WTC11 (cell line): ENCODE measurements at regions not wholly inside any gene's neighbourhood (a gene's known extent, or its start where the extent isn't known, plus 50 kb on each side); places are given as distances from the start of the nearest gene placed in this dataset.
A peak's percentile ranks its signal among the peaks of the same experiment; 100 is the strongest.

Source experiments
- ATAC-seq: fragments of 200-7000 bp; cut with Tn5 transposase; 2 replicates; pipeline ENCODE4 v1.10.0; 2021; ENCODE audit warnings: mild to moderate bottlenecking, moderate library complexity
- CTCF ChIA-PET: fragments of 300-600 bp; sonication (Branson Sonifier 250); formaldehyde crosslinking; loops from one replicate; lab custom pipeline; 2021; ENCODE audit warnings: antibody characterized with exemption; lab: Charles Lee
- POLR2A ChIA-PET: fragments of 350-600 bp; sonication (Branson Sonifier 250); formaldehyde crosslinking; loops from one replicate; lab custom pipeline; 2021; ENCODE audit warnings: antibody characterized with exemption; lab: Charles Lee
- DNase-seq: peaks from one replicate; pipeline ENCODE4 v3.0.0; 2021; ENCODE audit warnings: low spot score
- H3K27ac Mint-ChIP-seq: 2 replicates; pipeline ENCODE4 v1.8.0; 2021; ENCODE audit warnings: mixed read lengths
- H3K27me3 Mint-ChIP-seq: 2 replicates; pipeline ENCODE4 v1.8.0; 2021; ENCODE audit warnings: low read depth, mild to moderate bottlenecking, moderate library complexity, mixed read lengths
- H3K36me3 Mint-ChIP-seq: 2 replicates; pipeline ENCODE4 v1.8.0; 2021; ENCODE audit warnings: mixed read lengths
- H3K4me1 Mint-ChIP-seq: 2 replicates; pipeline ENCODE4 v1.8.0; 2022; ENCODE audit warnings: mixed read lengths
- H3K4me3 Mint-ChIP-seq: 2 replicates; pipeline ENCODE4 v1.8.0; 2021; ENCODE audit warnings: mild to moderate bottlenecking, moderate library complexity, mixed read lengths
- H3K9me3 Mint-ChIP-seq: 2 replicates; pipeline ENCODE4 v1.8.0; 2021; ENCODE audit warnings: mixed read lengths
- CBFB ChIP-seq: sonication (generic); formaldehyde crosslinking; IDR thresholded peaks from 2 replicates; pipeline ENCODE4 v1.8.1; 2022; ENCODE audit warnings: mild to moderate bottlenecking, low read depth, missing genetic modification reagents
- CREB1 ChIP-seq: sonication (generic); formaldehyde crosslinking; IDR thresholded peaks from 2 replicates; pipeline ENCODE4 v1.8.0; 2023; ENCODE audit warnings: mild to moderate bottlenecking, missing genetic modification reagents
- E2F1 ChIP-seq: sonication (generic); formaldehyde crosslinking; IDR thresholded peaks from 2 replicates; pipeline ENCODE4 v1.8.0; 2022; ENCODE audit warnings: mild to moderate bottlenecking, missing genetic modification reagents
- EMX1 ChIP-seq: fragments of 250-450 bp; sonication (Bioruptor Pico); IDR thresholded peaks from 2 replicates; pipeline ENCODE4 v1.8.0; 2021; ENCODE audit warnings: mild to moderate bottlenecking
- ESRRA ChIP-seq: sonication (generic); formaldehyde crosslinking; IDR thresholded peaks from 2 replicates; pipeline ENCODE4 v1.8.1; 2022; ENCODE audit warnings: mild to moderate bottlenecking, missing genetic modification reagents, borderline replicate concordance
- GABPB1 ChIP-seq: sonication (generic); formaldehyde crosslinking; IDR thresholded peaks from 2 replicates; pipeline ENCODE4 v1.8.1; 2023; ENCODE audit warnings: mild to moderate bottlenecking, missing genetic modification reagents
- IRF2 ChIP-seq: sonication (generic); formaldehyde crosslinking; IDR thresholded peaks from 2 replicates; pipeline ENCODE4 v1.8.0; 2022; ENCODE audit warnings: low read depth, missing genetic modification reagents, borderline replicate concordance
- JAZF1 ChIP-seq: fragments of 250-450 bp; sonication (Bioruptor Pico); IDR thresholded peaks from 2 replicates; pipeline ENCODE4 v1.9.0; 2021; ENCODE audit warnings: moderate library complexity, mild to moderate bottlenecking, inconsistent platforms
- KAT7 ChIP-seq: sonication (generic); formaldehyde crosslinking; IDR thresholded peaks from 2 replicates; pipeline ENCODE4 v1.8.1; 2023; ENCODE audit warnings: missing genetic modification reagents, mild to moderate bottlenecking, borderline replicate concordance
- NFATC4 ChIP-seq: fragments of 250-450 bp; sonication (Bioruptor Pico); IDR thresholded peaks from 2 replicates; pipeline ENCODE4 v1.9.0; 2021; ENCODE audit warnings: mild to moderate bottlenecking
- RELA ChIP-seq: sonication (generic); formaldehyde crosslinking; IDR thresholded peaks from 2 replicates; pipeline ENCODE4 v1.8.1; 2022; ENCODE audit warnings: missing genetic modification reagents, mild to moderate bottlenecking, borderline replicate concordance
- SP1 ChIP-seq: sonication (generic); formaldehyde crosslinking; conservative IDR thresholded peaks from 2 replicates; pipeline ENCODE4 v1.8.1; 2022; ENCODE audit warnings: missing genetic modification reagents
- TCF7 ChIP-seq: sonication (generic); formaldehyde crosslinking; IDR thresholded peaks from 2 replicates; pipeline ENCODE4 v1.8.0; 2022; ENCODE audit warnings: mild to moderate bottlenecking, low read depth, missing genetic modification reagents, moderate library complexity
- ZBTB21 ChIP-seq: sonication (generic); formaldehyde crosslinking; IDR thresholded peaks from 2 replicates; pipeline ENCODE4 v1.8.1; 2023; ENCODE audit warnings: mild to moderate bottlenecking, missing genetic modification reagents, borderline replicate concordance
- ZMAT4 ChIP-seq: fragments of 250-450 bp; sonication (Bioruptor Pico); IDR thresholded peaks from 2 replicates; pipeline ENCODE4 v1.9.0; 2021; ENCODE audit warnings: mild to moderate bottlenecking
- ZNF121 ChIP-seq: sonication (generic); formaldehyde crosslinking; IDR thresholded peaks from 2 replicates; pipeline ENCODE4 v1.8.0; 2023; ENCODE audit warnings: missing genetic modification reagents
- ZNF263 ChIP-seq: sonication (generic); formaldehyde crosslinking; IDR thresholded peaks from 2 replicates; pipeline ENCODE4 v1.8.1; 2022; ENCODE audit warnings: low read depth, mild to moderate bottlenecking, moderate library complexity, missing genetic modification reagents
- TF ChIP-seq, protein P1 (sequence below): fragments of 250-450 bp; sonication (Bioruptor Pico); IDR thresholded peaks from 2 replicates; pipeline ENCODE4 v1.9.0; 2021; ENCODE audit warnings: mild to moderate bottlenecking, borderline replicate concordance
- TF ChIP-seq, protein P2 (sequence below): sonication (generic); formaldehyde crosslinking; IDR thresholded peaks from 2 replicates; pipeline ENCODE4 v1.8.1; 2022; ENCODE audit warnings: missing genetic modification reagents, borderline replicate concordance
- TF ChIP-seq, protein P3 (sequence below): sonication (generic); formaldehyde crosslinking; IDR thresholded peaks from 2 replicates; pipeline ENCODE4 v1.8.0; 2022; ENCODE audit warnings: mild to moderate bottlenecking, missing genetic modification reagents
- TF ChIP-seq, protein P4 (sequence below): sonication (generic); formaldehyde crosslinking; IDR thresholded peaks from 2 replicates; pipeline ENCODE4 v1.8.1; 2023; ENCODE audit warnings: mild to moderate bottlenecking, missing genetic modification reagents

GRCh38 chr4:154140869-154141268 lies 350.7 kb downstream of the DCHS2 start:
- Mint-ChIP-seq H3K36me3 (no peaks in the 10 kb centered on the region), H3K4me1 (peaks cover 33% of the 10 kb centered on the region), H3K4me3 (no peak overlapping the region), H3K27me3 (no peaks in the 10 kb centered on the region), H3K27ac (no peak overlapping the region), H3K9me3 (0 out of 2 replicates have a peak, but pooled peaks cover 6% of the 10 kb centered on the region)
- DNase-seq: no peak
- TF ChIP-seq CREB1: no peak
- TF ChIP-seq JAZF1: no peak
- TF ChIP-seq, protein P1, sequence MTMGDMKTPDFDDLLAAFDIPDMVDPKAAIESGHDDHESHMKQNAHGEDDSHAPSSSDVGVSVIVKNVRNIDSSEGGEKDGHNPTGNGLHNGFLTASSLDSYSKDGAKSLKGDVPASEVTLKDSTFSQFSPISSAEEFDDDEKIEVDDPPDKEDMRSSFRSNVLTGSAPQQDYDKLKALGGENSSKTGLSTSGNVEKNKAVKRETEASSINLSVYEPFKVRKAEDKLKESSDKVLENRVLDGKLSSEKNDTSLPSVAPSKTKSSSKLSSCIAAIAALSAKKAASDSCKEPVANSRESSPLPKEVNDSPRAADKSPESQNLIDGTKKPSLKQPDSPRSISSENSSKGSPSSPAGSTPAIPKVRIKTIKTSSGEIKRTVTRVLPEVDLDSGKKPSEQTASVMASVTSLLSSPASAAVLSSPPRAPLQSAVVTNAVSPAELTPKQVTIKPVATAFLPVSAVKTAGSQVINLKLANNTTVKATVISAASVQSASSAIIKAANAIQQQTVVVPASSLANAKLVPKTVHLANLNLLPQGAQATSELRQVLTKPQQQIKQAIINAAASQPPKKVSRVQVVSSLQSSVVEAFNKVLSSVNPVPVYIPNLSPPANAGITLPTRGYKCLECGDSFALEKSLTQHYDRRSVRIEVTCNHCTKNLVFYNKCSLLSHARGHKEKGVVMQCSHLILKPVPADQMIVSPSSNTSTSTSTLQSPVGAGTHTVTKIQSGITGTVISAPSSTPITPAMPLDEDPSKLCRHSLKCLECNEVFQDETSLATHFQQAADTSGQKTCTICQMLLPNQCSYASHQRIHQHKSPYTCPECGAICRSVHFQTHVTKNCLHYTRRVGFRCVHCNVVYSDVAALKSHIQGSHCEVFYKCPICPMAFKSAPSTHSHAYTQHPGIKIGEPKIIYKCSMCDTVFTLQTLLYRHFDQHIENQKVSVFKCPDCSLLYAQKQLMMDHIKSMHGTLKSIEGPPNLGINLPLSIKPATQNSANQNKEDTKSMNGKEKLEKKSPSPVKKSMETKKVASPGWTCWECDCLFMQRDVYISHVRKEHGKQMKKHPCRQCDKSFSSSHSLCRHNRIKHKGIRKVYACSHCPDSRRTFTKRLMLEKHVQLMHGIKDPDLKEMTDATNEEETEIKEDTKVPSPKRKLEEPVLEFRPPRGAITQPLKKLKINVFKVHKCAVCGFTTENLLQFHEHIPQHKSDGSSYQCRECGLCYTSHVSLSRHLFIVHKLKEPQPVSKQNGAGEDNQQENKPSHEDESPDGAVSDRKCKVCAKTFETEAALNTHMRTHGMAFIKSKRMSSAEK (CRISPR knock-in tag): no peak
- TF ChIP-seq ZNF263: no peak
- TF ChIP-seq GABPB1 (CRISPR knock-in tag): no peak
- no peak for TF ChIP-seq IRF2 (CRISPR knock-in tag)
- TF ChIP-seq NFATC4 (CRISPR knock-in tag): no peak
- TF ChIP-seq ZNF121 (CRISPR knock-in tag): no peak
- TF ChIP-seq KAT7: no peak
- TF ChIP-seq TCF7 (CRISPR knock-in tag): no peak
- TF ChIP-seq, protein P2, sequence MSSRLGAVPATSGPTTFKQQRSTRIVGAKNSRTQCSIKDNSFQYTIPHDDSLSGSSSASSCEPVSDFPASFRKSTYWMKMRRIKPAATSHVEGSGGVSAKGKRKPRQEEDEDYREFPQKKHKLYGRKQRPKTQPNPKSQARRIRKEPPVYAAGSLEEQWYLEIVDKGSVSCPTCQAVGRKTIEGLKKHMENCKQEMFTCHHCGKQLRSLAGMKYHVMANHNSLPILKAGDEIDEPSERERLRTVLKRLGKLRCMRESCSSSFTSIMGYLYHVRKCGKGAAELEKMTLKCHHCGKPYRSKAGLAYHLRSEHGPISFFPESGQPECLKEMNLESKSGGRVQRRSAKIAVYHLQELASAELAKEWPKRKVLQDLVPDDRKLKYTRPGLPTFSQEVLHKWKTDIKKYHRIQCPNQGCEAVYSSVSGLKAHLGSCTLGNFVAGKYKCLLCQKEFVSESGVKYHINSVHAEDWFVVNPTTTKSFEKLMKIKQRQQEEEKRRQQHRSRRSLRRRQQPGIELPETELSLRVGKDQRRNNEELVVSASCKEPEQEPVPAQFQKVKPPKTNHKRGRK (CRISPR knock-in tag): no peak
- TF ChIP-seq ZBTB21: no peak
- ChIA-PET CTCF (no interaction called here), POLR2A (no interaction called here)
- no peak for ATAC-seq

DNA sequence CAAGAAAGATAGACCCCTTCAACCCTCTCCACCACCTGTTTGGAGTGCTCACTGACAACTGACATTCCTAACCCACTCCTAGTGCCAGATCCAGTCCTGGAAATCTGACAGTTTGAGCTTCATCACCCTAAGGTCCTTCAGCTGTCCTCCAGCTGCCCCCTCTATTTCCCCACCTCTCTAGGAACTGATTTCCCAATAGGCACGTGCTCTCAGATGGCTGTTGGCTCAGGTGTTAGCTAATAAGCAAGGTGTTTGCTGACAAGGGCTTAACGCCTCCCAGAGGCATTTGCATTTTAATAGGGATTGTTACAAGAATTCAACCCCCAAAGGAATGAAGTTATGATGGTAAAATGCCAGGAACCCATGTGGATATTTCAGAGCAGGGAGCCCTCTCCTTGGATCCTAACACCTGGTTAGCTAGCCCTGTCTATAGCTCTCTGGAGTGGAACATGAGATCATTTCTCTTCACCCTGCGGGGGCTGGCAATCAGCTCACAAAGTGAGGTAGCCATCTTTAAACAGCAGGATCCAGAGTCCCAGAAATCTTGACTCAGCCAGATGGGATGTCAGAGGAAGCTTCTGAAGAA lies 348.5 kb upstream of the SFRP2 start:
- ATAC-seq: peak; percentile 70
- DNase-seq: no peak
- ChIA-PET CTCF (interaction anchor here (1.4 to 1.7 kb wide), 2 partner anchors 345 to 346 kb away, joined by 4 to 6 read pairs; no protein-coding TSS in a partner anchor), POLR2A (interaction anchor here (0.8 kb wide), 1 partner anchor 344 kb away, joined by 3 read pairs; no protein-coding TSS in a partner anchor)
- Mint-ChIP-seq H3K9me3 (peaks cover 12% of the 10 kb centered on the region), H3K27me3 (peaks cover 5% of the 10 kb centered on the region; the same call in 1 of the 2 replicates), H3K4me3 (0 out of 2 replicates have a peak overlapping the region, but pooled peaks have one; percentile 4), H3K27ac (peak overlapping the region; percentile 76; the same call in 1 of the 2 replicates), H3K4me1 (peaks cover 29% of the 10 kb centered on the region), H3K36me3 (no peaks in the 10 kb centered on the region)
- no peak for TF ChIP-seq ZMAT4 (CRISPR knock-in tag)
- no peak for TF ChIP-seq CBFB (CRISPR knock-in tag)
- peak; percentile 30; the same call in 1 of the 2 replicates for TF ChIP-seq SP1 (CRISPR knock-in tag)
- TF ChIP-seq, protein P1 (CRISPR knock-in tag): 0 out of 2 replicates have a peak, but pooled peaks have one; percentile 28
- no peak for TF ChIP-seq ESRRA (CRISPR knock-in tag)
- TF ChIP-seq EMX1 (CRISPR knock-in tag): no peak
- TF ChIP-seq E2F1 (CRISPR knock-in tag): 0 out of 2 replicates have a peak, but pooled peaks have one; percentile 21
- TF ChIP-seq, protein P3, sequence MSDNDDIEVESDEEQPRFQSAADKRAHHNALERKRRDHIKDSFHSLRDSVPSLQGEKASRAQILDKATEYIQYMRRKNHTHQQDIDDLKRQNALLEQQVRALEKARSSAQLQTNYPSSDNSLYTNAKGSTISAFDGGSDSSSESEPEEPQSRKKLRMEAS (CRISPR knock-in tag): peak; percentile 85
- TF ChIP-seq RELA (CRISPR knock-in tag): no peak
- TF ChIP-seq, protein P4, sequence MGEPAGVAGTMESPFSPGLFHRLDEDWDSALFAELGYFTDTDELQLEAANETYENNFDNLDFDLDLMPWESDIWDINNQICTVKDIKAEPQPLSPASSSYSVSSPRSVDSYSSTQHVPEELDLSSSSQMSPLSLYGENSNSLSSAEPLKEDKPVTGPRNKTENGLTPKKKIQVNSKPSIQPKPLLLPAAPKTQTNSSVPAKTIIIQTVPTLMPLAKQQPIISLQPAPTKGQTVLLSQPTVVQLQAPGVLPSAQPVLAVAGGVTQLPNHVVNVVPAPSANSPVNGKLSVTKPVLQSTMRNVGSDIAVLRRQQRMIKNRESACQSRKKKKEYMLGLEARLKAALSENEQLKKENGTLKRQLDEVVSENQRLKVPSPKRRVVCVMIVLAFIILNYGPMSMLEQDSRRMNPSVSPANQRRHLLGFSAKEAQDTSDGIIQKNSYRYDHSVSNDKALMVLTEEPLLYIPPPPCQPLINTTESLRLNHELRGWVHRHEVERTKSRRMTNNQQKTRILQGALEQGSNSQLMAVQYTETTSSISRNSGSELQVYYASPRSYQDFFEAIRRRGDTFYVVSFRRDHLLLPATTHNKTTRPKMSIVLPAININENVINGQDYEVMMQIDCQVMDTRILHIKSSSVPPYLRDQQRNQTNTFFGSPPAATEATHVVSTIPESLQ (CRISPR knock-in tag): no peak
